Heart left ventricle (tissue), 13 donors: ENCODE measurements at regions not wholly inside any gene's neighbourhood (a gene's known extent, or its start where the extent isn't known, plus 50 kb on each side); places are given as distances from the start of the nearest gene placed in this dataset.

ENCODE experiments used
- POLR2A ChIP-seq, 2 donors: fragments of 450-650 bp; IDR thresholded peaks; one replicate each; pipeline ENCODE4 v1.6.1; 2017; ENCODE audit warnings: antibody characterized with exemption in 2 of 2, mild to moderate bottlenecking in 2 of 2, moderate library complexity in 2 of 2
- TF ChIP-seq, protein P1 (sequence below), 12 donors: fragments of 200-600 bp; sonication (generic) in 4 of 12; IDR thresholded peaks; one replicate each; pipeline versions ENCODE4 v1.5.0 to v1.8.0; 2018 to 2022; ENCODE audit warnings: antibody characterized with exemption in 12 of 12, mild to moderate bottlenecking in 5 of 12
- donor health status: ischemic (EF 13 %, LVEDD 7.1; RV severe dilation, severe dysfunction).
- donor health status: DM: no; HTN: yes; CAD: no.
- donor health status: DM: no; HTN: no; CAD: no.
- donor health status: ischemic (EF 25% LVEDD 6.9; RV normal size, moderate dysfunction).
- donor health status: ischemic (EF 25% LVEDD 5.7; RV mildly dilated, moderate dysfunction).
- donor health status: ischemic (EF 35%, LVEDD 5.7; RV mildly dilated, moderate dysfunction).
- donor health status: nonischemic (EF 11% LVEDD 7.7; RV severe dilation, severe dysfunction).
- donor health status: DM: yes; HTN: yes; CAD: no.
- donor health status: PGD.
- donor health status: ischemic (EF 29% LVEDD 5.4; RV normal size, mild dysfunction).
- donor health status: nonischemic (EF 23%, LVEDD 6.1; RV moderate dilation, normal function).

DNA sequence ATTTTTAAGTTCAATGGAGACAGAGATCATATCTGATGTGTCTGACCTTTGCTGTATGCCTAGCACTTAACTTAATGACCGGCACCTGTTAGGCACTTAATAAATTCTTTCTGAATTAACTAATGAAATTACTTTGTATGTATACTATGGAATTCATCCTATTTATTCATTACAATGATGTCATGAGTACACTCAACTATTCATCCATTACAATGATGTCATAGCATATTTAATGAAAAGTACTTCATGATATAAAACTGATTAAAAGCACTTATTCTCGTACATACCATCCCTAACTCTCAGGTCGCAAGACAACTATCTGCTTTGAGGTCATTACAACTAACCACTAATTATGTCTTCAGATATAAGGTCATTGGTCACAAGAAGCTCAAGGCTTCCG is 1131.6 kb downstream of the DTWD2 start:
- TF ChIP-seq, protein P1, sequence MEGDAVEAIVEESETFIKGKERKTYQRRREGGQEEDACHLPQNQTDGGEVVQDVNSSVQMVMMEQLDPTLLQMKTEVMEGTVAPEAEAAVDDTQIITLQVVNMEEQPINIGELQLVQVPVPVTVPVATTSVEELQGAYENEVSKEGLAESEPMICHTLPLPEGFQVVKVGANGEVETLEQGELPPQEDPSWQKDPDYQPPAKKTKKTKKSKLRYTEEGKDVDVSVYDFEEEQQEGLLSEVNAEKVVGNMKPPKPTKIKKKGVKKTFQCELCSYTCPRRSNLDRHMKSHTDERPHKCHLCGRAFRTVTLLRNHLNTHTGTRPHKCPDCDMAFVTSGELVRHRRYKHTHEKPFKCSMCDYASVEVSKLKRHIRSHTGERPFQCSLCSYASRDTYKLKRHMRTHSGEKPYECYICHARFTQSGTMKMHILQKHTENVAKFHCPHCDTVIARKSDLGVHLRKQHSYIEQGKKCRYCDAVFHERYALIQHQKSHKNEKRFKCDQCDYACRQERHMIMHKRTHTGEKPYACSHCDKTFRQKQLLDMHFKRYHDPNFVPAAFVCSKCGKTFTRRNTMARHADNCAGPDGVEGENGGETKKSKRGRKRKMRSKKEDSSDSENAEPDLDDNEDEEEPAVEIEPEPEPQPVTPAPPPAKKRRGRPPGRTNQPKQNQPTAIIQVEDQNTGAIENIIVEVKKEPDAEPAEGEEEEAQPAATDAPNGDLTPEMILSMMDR (IDR thresholded peaks at IDR 0.05), result no peak
- no peak for TF ChIP-seq POLR2A (IDR thresholded peaks at IDR 0.05)
